NCI-H187 (cell line): ENCODE measurements at regions not wholly inside any gene's neighbourhood (a gene's known extent, or its start where the extent isn't known, plus 50 kb on each side); places are given as distances from the start of the nearest gene placed in this dataset.
"Not testable (repeated sequence)": the region's sequence is repeated elsewhere in the genome, so short reads cannot be mapped to it uniquely, and the experiment has no call there.

ENCODE experiments used
- DNase-seq, 2 experiments: peaks; one replicate each; lab custom pipeline; 2025; lab: John Stamatoyannopoulos, UW

DNA sequence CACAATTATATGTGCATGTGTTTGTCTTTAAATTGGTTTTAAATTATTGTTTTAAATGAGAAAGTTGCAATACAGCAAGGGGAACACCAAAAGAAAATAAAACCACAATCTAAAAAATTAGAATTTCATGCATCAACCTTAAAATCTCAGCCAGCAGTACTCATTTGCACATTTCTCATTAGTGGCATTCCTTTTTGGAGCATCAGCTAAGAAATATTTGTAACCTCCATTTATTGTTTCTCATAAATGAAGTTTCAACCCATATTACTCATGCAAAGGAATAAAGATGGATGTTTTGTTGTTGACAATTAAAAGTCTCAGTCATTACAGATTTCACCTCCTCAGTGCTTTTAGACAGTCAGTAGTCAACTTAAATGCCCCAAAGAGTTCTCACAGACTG lies 160.1 kb downstream of the TBX15 start:
- no peak for DNase-seq

- no peak for DNase-seq
These were observed 160.5 kb downstream of the TBX15 start for GRCh38 chr1:118827636-118828035.

DNA sequence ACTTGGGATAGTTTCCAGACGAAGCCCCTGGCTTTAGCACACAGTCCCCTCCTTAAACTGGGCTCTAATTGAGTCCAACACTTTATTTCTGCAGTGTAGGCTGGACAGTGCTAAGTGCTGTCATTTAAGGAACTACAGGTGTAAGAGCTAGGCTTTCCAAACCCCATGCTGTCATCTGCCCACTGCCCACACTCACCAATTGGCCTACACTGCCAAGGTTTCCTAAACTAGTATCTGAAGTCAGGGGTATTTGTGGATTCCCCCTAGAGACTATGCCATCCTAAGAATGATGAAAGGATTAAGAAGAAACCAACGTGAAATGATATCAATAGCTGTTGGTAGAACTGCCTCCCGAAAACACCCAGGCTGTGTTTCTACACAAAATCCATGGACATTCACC lies 160.9 kb downstream of the TBX15 start:
- no peak for DNase-seq

DNA sequence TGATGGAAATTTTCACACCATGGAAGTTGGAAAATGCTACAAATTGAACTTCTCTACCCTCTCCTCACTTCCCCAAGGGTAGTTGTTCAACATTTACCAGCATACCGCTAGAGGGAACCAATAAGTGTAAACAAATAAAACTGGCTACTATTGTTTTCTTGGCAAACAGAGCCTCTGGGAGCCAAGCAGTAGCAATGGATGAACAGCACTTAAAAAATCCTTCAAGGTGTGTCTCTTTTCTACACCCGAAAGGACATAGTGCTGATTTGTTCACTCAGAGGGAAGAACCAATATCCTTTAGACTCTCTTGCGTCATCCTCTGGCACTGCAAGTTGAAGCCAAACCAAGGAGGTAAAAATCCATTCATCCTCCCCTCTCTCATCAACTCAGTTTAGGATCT lies 161.5 kb downstream of the TBX15 start:
- no peak for DNase-seq

DNA sequence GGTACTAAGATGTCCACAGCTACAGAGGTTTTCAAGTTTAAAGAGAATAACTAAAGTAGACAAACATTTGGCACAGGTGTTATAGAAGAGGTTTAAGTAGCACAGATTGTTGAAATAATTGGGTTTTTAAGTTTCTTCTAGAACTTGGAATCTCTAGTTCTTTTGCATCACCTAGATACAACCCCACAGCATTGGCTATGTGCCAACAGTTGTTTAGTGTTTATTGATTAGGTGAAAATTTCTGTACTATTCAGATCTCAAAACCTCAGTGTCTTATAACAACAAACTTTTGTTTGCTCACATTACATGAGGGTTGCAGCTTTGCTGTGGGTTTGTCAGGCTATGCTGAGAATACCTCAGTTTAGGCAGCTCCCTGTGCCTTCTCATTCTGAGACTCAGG lies 162.5 kb downstream of the TBX15 start:
- DNase-seq, result no peak

DNA sequence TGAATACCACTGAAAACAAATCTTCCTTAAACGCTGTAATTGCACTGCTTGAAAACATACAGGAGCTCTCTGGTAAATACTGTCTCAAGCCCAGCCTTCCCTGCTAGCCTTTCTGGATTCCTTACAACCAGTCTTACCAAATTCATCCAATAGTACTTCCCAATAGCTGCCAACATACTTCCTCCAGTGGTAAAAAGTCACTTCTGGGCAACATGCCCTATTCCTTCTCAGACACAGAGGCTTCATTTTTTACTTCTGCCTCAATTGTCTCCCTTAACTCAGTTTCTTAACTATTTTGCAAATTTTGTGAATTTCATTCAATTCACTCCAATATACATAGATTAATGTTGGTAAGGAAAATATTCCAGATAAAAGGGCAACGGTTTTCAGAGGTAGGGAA lies 166.3 kb downstream of the TBX15 start:
- no peak for DNase-seq

- DNase-seq, result no peak
These were observed 167.3 kb downstream of the TBX15 start for GRCh38 chr1:118820864-118821263.

DNA sequence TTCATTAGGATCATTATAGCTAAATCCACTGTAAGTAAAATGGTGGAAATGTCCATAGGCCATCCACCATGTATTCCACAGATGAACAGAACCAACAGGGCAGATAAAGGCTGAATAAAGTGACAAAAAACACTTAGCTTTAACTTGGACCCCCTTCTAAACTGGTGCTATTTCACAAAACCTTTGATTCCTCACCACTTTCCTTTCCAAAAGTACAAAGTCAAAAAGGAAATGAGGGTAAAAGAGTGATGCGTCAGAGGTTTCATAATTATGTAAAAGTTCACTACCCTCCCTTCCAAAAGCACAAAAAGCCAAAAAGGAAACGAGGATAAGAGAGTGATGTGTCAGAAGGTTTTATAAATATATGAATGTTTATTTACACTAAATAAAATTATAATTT lies 172.2 kb downstream of the TBX15 start:
- DNase-seq, result no peak

DNA sequence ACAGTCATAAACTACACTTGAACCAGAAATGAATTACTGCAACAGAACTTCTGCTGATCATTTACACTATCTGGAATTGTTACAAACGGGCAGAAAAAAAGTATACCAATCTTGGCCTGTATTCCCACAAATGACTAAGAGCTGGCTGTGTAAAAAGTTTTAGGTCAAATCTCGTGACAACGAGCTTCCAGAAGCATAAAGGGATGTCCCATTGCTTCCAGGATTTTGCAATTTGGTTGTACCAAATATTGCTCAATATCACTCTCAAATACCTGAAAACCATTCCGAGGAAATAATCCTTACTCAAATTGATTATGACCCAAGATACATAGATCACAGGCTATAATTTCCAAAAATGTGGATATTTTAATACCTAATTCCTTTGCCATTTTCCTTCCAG lies 175.6 kb downstream of the TBX15 start:
- no peak for DNase-seq

DNA sequence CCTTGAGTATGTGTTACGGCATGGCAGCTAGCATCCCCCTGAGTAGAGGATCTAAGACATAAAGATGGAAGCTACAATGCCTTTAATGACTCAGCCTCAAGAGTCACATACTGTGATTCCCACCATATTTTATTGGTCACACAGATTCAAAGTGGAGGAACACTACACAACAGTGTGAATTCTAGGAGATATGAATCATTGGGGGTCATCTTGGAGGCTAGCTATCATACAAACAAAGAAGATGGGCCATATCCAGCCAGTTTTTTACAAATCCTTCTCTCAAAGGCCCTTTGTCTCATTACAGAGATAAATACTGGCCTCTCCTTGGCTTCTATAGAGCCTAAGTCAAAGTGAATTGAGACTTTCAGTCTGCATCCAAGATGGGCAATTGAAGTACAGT lies 177.0 kb downstream of the TBX15 start:
- no peak for DNase-seq

- no peak for DNase-seq
These were observed 178.6 kb downstream of the TBX15 start for GRCh38 chr1:118809586-118809985.

- DNase-seq, result not testable (repeated sequence)
These were observed 185.0 kb downstream of the TBX15 start for GRCh38 chr1:118803128-118803527.

GRCh38 chr1:118791094-118791691 lies 196.9 kb downstream of the TBX15 start:
- no peak for DNase-seq

GRCh38 chr1:118788463-118788862 lies 199.7 kb downstream of the TBX15 start:
- no peak for DNase-seq

DNA sequence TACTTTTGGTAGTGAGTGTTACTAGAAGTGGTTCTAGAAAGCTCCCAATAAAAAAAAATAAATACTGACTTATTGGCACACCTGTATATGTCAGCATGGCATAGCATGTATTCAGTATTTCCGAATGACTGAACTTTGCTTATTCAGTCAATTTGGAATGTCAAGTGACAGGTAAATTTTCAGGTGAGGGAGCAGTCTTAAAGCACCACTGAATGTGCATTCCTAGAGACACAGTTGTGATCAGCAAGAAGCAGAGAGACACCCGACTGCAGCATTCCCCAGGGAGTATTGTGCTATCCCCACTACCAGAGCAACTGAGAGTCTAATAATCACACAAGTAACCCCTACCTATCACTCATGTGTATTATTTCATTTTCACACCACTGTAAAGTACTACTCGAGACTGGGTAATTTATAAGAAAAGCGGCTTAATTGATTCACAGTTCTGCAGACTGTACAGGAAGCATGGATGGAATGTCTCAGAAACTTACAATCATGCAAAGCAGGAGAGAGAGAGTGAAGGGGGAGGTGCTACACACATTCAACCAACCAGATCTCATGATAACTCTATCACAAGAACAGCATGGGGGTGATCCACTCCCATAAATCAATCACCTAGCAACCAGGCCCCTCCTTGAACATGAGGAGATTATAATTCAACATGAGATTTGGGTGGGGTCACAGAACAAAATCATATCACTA lies 201.5 kb downstream of the TBX15 start:
- DNase-seq, result no peak

DNA sequence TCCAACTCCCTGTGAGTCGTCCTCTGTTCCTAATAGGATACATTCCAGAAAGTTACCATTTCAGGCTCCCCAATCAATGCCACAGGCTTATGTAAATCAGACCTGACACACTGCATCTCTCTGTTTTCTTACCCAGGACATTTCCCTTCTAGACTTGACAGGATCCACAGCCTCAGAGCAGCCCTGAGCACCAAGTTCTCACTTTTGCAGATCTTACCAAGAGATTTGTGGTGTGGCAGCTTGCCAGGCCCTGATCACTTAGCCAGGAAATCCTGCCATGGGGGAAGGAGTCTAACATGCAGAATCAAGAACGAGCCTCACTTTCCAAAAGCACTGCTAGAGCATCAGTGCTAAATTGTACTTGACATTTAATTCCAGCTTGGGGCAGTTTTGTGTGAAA lies 202.9 kb downstream of the TBX15 start:
- DNase-seq, result no peak

DNA sequence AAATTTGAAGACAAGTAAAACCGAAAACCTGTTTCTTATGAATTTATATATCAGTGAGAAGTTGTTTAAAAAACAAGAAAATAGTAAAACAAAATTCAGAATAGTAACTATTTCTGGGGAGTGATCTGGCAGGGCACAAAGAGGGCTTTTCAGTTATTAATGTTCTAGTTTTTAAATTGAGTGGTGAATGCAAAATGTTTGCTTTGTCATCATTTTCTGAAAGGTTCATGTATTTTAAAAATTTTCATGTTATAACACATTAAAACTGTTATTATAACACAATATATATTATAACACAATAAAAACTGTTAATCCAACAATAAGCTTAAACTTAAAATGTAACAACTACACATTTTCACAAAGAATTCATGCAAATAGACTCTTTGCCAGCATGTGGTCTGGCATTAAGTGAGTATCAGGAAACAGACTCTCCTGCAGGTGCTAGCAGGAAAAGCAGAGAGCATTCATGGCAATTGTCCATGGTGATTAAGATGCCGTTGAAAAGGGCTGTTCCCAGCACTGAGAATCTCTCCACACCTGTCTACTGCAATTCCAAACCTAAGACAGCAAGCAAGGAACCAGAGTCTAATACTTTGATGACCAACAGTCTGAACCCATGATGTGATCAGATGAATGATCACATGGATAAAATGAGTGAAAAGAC lies 204.9 kb downstream of the TBX15 start:
- DNase-seq, result no peak

- no peak for DNase-seq
These were observed 214.5 kb downstream of the TBX15 start for GRCh38 chr1:118773656-118774055.

GRCh38 chr1:118767971-118768370 lies 220.2 kb downstream of the TBX15 start:
- no peak for DNase-seq

- DNase-seq, result no peak
These were observed 234.2 kb downstream of the TBX15 start for GRCh38 chr1:118753976-118754375.

DNA sequence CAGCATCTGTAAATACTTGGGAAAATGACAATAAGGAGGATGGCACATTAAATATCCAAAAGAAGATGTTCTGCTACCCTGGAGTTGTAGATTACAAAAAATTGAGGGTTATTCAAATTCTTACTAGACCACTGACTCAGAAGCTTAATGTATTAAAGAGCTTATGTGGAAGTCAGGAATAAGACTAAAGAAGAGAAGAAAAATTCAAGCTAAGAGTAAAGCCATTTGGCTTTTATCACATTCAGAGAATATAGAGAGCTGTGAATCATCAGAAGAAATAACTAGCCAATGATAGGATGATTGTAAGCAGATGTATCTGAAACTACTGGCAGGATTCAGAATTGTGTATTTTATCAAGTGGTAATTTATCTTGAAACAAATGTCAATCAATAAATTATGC lies 237.0 kb downstream of the TBX15 start:
- no peak for DNase-seq

GRCh38 chr1:118744420-118744819 lies 243.7 kb downstream of the TBX15 start:
- no peak for DNase-seq

GRCh38 chr1:118739501-118739900 lies 248.6 kb downstream of the TBX15 start:
- DNase-seq, result no peak

DNA sequence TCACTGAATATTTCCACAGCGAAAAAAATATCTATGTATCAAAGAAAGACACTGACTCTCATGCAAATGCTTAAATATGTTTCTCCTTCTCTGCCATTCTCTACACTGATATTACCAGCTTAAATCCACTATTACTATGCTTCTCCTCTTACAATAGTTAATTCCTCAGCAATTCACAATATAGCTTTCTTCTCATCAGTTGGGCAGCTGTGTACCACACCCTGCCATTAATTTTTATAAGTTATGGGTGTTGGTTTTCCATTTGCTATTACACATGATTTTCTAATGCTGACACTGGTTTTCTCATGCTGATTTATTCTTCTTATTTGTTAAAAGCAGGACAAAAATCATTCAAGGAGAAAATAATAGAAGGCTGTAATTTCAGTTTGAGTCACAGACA lies 251.8 kb downstream of the TBX15 start:
- no peak for DNase-seq
